GM20431 (cell line): ENCODE measurements at regions not wholly inside any gene's neighbourhood (a gene's known extent, or its start where the extent isn't known, plus 50 kb on each side); places are given as distances from the start of the nearest gene placed in this dataset.

Experiments used
- in situ Hi-C: fragments of 300-500 bp; cut with MseI, MboI; formaldehyde crosslinking; loops from one replicate; pipeline ENCODE4 v1.15.0; 2020; ENCODE audit warnings: low sequenced_read_pairs; ENCODE audit not compliant: unreplicated experiment

DNA sequence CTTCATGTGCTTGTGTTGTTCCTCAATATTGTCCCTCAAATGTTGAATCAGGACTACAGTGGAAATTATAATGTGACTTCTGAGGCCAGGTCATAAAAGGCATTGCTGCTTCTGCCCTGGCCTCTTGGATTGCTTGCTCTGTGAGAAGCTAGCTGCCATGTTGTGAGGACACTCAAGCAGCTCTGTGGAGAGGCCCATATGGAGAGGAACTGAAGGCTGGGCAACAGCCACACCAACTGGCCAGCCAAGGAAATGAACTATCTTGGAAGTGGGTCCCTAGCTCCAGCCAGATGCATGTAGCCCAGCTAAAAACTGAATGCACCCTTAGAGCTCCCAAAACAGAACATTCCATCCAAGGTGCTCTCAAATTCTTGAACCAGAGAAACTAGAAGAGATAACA is 282.6 kb downstream of the BMP7 start:
- in situ Hi-C loops, result no loop called here

DNA sequence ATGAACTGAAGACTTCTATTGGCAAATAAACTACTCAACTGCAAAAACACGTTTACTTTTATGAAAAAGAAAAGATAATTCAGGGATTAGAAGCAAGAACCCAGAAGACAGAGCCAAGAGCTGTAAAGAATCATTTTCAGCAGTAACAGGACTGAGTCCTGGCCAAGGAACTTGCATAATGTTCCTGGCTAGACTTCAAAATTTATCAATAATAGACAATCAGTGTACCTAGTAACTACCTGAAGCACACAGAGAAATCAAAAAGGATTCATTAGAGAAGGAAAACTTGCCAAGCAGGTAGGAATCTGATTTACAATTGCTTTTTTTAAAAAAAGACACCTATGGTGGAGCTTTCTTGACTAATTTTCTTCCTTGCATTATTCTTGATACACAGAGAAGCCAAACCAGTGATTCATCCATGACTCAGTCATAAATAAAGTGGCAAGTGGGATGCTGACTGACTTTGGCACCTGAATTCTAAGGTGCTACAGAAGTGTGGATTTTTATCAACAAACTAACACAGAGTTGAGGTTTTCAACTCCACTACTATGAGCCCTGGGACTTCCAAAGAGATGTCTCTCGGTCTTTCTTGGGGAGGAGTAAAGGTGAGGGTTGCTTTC is 281.3 kb downstream of the BMP7 start:
- in situ Hi-C loops, result no loop called here

DNA sequence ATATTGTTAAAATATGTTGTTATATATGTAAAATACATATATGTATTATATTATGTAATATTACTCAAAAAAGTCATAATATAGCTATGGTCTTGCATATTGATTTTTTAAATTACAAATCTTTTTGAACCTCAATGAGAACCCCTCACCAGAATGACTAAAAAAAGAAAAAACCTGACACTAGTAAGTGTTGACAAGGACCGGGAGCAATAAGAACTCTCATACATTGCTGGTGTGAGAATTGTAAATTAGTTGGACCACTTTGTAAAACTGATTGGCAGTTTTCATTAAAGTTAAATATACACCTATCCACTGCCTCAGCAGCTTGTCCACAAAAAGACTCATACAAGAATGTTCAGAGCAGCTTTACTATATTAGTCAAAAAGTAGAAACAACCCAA is 280.0 kb downstream of the BMP7 start:
- in situ Hi-C loops, result no loop called here

DNA sequence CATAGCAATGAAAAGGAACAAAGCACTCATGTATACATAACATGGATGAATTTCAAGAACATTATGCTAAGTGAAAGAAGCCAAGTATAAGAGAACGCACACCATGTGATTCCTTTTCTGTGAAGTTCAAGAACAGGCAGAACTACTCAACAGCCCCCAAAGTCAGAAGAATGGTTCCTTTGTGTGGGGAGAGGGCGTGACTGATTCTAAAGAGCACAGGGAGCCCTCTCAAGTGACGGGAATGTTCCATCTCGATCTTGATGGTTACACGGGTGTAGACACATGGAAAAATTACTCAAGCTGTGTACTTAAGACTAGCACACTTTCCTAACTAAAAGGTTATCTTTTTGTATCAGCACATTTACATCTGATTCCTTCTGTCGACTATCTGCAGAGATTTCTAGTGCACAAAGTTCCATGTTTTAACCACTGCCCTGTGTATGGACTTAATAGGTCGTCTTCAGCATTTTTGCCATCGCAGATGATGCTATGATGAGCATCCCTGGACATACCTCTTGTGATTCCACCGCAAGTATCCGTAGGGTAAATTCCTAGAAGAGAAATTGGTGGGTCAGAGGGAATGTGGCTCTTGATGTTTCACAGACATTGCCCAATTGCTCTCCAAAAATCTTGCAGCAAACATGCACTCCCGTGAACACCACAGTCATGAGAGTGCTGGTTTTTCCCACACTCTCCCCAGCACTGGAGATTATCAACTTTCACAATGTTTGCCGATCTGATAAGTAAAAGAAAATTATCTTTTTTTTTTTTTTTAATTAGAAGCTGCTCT is 279.3 kb downstream of the BMP7 start:
- in situ Hi-C loops, result no loop called here

DNA sequence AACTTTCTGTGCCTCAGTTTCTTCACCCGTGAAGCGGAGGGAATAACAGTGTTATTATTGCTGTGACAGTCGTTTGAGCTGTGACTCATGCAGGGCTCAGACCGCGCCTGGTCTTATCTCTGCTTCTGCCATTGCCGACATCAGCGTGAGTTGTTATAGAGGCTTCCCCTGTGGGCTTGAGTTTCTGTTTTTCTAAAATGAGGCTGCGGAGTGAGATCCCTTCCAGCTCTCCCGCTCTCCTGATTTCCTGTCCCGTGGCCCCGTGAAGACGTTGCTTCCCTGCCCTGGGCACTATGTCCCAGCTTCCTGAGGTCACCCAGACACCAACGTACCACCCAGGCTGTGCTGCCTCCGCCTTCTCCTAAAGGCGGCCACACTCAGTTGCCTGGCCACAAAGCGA is 278.5 kb downstream of the BMP7 start:
- in situ Hi-C loops, result no loop called here

DNA sequence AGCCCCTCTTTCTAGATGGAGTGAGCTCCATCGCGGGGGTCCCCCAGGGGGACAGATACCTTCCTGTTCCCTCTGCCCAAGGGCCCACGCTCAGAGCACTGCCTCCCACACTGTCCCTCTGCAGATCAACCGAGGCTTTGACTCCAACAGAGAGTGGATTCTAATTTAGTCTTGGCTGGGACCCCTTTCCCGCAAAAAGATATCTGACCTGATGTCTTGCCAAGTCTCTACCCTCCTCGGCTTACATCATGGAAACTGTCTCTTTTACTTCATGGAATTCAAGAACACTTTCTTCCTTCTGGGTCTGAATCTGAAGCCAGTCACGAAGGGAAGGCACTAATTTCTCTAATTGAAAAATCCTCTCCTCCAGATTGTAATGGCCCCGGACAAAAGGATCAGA is 278.0 kb downstream of the BMP7 start:
- in situ Hi-C loops, result no loop called here

DNA sequence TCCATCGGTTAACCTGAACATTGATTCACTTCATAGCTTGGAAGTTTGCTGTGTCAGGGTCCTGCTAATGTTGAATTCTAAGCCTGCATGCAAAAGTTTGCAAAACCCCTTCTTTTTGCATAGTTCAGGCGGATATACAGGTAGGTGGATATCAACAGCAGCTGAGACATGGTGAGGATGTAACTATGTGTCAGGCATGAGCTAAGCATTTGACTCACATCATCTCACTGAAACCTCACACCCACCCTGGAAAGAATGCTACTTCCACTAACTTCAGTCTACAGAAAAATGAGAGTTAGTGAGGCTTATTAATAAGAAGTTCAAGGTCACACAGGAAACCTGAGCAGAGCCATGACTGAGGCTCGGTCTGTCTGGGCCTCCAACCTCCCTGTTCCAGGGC is 276.9 kb downstream of the BMP7 start:
- in situ Hi-C loops, result no loop called here

DNA sequence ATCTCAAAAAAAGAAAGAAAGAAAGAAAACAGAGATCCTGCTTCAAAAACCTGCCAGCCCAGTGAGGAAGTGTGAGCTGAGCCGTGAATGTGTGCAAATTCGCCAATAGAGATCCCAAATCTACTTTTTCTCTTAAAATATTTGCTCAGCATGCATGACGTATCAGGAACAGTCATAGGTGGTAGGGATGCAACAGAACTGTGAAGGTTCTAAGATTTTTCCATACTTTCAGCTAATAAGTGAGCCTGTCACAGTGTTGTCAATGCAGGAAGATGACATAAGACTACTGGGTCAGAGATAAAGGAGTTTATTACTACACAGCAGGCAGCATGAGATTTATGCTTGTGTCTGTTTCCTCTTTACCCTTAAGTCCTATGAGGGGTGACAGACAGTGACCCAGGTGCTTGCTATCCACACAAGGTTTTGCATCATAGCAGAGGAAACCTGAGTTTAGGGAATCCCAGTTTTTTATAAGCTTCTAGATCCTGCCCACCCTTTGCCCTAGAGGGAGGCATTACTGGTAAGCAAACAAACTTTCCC is 273.4 kb downstream of the BMP7 start:
- in situ Hi-C loops, result no loop called here

DNA sequence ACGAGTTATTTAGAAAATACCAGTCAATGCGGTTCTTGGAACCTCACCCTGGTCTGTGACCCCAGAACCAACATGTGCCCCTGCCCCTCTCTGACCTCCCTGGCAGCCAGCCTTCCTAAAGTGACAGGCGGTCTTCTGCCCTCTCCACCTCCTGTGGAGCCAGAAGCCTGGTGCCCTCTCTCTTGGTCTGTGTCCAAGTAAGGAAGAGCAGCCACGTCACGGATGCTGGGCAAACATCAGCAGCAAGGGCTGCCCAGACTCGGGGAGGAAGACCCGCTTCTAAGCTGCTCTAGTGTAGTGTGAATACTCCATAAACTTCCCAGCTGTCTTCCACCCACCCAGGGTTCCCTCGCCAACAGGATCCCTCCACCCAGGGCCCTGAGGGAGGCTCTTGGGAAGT is 272.4 kb downstream of the BMP7 start:
- in situ Hi-C loops, result no loop called here

DNA sequence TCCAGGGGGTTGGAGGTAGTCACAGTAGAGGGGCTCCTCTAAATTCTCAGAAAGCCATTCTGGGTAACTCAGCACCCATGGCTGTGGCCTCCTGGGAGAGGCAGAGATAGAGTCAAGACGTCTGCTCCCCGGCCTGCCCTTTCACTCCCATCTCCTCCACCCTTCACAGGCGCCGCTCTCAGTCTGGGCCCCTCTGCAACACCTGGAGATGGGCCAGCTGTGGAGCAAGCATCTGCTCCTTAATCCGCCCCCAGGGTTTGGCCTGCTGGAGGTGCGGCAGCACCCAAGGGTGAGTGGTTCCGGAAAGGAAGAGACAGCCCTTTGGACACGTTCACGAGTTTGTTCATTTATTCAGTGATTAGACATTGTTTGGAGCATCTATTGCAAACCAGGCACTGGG is 271.3 kb downstream of the BMP7 start:
- in situ Hi-C loops, result no loop called here

DNA sequence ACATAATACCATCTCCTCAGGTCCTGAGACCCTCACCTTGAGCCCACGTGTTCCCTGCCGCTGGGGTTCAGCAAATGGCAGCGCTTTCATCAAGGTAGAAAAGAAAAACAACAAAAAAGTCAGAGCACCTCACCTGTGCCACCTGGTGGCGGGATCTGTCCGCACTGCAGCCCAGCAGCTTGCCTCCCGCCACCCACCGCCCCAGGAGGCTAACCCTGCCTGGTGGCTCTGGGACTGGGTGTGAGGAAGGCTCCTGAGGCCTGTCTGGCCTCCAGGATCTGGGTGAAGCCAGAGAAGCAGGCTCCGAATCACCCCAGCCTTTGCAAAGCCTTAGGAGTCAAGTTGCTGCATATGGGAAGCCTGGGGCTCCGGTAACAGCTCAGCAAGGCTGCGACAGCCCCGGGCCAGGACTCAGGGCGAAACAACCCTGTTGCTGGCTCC is 270.8 kb downstream of the BMP7 start:
- in situ Hi-C loops, result no loop called here

DNA sequence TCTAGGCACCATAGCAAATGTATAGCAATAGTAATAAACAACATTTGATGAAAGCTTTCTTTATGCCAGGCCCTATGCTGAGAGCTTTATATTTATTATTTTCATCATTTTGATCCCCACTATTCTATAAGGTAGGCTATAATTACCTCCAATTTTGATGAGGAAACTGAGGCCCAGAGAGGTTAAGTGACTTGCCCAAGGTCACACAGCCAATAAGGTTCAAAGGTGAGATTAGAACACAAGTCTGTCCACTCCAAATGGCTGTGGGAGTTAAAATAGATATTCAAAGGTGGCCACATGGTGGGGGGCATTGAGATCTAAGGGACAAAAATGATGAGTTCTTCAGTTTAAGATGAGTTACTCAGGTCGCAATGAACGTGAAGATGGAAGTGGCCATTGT is 269.9 kb downstream of the BMP7 start:
- in situ Hi-C loops, result no loop called here

DNA sequence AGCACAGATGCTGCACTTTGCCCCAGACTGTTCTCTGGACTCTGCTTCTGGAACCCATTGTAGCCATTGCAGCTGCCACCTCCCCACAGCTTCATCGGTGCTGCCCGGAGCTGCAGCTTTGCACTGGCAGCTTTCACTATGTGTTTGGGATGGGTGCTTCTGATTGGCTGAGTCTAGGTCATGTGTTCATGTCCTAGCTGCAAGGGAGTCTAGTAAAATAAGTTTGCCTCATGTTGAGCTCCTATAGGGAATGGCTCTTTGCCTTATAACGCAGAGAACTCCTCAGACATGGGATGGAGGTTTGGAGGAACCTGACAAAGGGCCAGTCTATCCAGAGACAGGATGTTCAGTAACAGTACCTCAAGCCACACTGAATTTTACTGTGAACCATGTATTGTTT is 268.0 kb downstream of the BMP7 start:
- in situ Hi-C loops, result no loop called here

DNA sequence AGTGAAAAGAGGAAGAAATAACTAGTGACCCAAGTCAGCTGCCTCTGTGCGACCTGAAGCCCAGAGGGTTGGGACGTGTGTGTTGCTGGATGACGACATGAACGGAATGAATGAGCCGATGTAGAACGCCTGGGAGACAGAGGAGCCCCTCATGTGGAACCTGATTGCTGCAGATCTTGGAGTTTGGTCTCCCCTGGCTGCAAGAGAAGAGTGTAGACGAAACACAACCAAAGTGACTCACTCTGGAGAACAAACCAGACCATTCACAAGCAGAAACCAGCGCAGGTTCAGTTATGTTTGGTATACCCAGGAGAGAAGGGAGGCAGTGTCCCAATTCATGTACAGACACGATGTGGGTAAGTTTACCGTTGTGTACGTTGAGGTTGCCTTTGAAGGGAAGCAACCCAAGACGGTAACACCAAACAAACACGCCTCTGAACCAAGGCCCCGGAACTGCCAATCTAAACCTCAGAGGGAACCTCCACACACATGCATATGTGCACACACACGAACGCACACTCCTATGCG is 265.9 kb downstream of the BMP7 start:
- in situ Hi-C loops, result no loop called here

DNA sequence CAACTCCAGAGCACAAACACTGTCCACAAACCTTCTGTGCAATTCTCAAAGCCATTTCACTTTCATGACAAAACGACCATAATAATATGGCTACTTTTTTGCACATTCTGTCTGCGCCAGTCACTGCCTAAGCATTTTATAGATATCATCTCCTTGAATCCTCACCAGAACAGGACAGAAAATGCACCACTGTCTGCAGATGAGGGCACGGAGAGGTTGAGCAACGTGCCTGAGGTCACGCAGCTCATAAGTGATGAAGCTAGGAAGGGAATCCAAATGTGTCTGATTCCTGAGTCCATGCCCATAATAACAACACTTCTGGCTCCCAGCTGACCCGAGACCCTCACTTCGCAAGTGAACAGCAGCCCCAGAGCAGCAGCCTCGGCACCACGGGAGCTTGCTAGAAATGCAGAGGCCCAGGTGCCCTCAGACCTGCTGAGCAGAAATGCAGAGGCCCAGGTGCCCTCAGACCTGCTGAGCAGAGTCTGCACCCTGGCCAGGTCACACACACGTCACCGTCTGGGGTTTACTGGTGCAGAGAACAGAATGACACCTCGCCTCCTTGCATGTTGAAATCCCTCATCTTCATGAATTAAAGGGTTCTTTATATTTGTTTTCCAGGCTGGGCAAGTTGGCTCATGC is 265.2 kb downstream of the BMP7 start:
- in situ Hi-C loops, result no loop called here

DNA sequence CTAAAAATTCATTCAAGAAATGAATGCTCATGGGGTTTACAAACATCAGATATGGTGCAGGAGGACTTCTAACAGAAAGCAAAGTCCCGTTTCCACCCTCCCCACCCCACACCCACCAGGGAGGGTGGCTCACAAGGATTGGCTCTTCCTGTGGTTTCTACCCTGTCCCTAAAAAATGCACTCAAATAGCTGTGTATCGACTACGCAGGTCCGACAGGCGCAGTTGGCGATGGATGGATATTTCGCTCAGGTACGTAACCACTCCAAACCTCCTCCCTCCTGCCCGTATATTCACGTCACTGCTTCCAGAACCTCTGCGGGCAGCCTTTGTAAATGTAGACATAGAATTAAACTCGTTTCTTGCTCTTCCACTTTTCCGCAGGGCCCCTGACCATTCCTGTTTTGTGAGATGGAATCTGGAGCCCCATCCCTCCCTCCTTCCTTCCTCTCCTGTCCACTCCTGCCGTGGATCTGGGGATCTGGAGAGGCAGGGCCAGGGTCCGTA is 264.3 kb downstream of the BMP7 start:
- in situ Hi-C loops, result no loop called here

DNA sequence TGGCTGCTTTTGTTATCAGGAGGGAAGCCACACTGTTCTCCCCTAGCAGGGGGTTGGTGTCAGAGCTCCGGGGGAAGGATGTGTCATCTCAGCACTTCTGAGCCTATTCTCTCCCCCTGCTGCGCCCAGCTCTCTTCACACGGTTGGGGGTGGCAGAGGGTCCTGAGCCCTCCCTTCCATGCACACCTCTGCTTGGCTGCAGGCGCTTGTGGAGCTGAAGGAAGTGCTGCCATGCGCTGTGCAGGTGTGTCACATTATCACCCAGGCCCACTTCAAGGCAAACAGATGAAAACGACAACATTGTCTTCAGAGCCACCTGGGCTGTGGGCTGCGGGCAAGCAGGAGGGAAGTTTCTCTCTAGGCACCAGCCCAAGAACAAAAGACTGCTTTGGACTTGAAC is 263.4 kb downstream of the BMP7 start:
- in situ Hi-C loops, result no loop called here

DNA sequence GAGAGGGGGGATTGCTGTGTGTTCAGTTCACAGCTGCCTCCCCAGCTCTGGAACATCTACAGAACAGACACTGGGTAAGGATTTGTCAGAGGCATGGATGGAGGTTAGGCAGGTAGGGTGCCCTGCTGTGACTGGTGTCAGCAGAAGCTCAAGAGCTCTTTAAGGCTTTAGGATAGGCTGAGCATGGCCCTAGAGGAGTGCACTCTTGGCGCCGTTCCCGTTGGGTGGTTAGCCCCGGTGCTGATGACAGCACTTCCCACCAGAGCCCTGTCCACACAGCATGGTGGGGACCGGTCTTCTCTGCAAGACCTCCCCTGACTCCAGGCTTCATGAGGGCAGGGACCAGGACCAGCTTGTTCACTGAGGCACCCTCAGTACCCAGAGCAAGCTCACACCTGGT is 262.0 kb downstream of the BMP7 start:
- in situ Hi-C loops, result no loop called here

DNA sequence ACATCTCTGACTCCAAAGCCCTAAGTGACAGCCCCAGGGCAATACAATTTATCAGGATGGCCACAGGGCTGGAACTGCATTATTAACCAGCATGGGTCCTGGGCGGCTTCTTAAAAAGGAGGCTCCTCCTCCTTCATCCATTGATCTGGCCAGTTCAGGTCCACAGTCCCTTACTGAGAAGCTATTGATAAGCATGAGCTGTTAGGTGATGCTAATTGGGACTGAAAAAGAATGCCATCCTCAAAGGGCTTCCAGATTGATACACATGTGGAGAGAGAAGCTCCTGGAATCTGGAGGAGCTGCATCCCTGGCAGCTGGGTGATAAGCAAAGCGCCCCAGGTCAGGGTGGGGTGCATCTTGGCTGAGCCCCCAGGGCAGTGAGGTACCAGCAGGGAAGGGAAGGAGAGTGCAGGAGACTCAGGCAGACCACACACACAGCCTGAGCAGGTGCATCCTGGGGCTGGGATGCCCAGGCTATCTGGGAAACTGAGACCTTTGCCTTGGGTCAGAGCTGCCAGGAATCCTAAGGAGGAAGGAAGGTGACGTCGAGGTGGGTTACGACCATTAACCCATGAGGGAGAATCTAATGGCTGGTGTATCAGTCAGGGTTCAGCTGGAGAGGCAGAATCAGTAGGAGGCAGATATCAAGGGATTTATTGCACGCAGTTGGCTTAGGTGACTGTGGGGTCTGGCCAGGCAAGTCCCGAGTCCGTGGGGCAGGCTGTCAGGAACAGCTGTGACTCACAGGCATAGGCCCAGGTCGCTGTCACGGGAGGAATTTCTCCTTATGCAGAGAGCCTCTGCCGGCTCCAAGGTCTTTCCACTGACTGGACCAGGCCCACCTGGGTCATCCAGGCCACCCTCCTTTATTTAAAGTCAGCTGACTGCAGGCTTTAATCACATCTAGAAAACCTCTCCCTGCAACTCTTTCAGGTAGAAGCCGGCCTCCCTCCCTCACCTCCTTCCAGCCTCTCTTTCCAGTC is 261.2 kb downstream of the BMP7 start:
- in situ Hi-C loops, result no loop called here
